NCI-H146 treated with DMSO at 0.1 percent for 48 hours (cell line): ENCODE measurements at regions not wholly inside any gene's neighbourhood (a gene's known extent, or its start where the extent isn't known, plus 50 kb on each side); places are given as distances from the start of the nearest gene placed in this dataset.
"Not testable (repeated sequence)": the region's sequence is repeated elsewhere in the genome, so short reads cannot be mapped to it uniquely, and the experiment has no call there.

Experiments
- DNase-seq: peaks from one replicate; lab custom pipeline; 2025; ENCODE audit not compliant: unreplicated experiment; lab: John Stamatoyannopoulos, UW

DNA sequence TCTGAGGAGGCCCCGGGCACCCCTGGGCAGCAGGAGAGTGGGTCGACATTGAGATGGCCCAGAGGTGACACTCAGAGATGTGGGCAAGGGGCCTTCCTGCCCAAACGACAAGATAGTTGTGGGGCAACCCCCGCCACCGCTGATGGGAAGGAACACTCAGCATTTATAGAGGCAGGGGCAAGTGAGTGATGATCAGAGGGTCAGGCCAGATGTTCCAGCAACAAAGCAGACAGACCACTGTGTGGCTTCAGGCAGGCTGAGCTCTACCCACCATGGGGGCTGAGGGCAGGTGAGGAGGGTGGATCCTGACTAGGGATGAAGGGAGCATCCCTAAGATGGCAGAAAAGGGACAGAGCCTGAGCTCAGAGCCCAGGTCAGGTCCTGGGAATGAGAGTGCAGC is 362.7 kb downstream of the PTPRU start:
- DNase-seq: no peak

DNA sequence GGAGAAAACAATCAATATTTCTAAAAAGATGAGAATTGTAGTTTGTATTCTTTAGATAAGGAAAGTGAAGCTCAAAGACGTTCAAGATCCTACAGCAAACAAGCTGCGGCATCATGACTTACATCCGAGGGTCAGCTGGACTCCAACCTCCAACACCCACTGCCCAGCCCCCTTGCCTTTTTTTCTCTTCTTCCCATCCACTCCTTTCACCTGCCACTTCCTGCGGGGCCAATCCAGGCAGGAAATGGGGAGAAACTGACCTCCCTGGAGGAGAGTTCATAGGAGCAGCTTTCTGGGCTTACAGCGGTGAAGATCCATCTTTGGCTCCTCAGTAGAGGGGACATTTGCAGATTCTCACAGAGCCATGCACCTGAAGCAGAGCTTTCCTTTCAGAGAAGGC is 361.5 kb downstream of the PTPRU start:
- no peak for DNase-seq

DNA sequence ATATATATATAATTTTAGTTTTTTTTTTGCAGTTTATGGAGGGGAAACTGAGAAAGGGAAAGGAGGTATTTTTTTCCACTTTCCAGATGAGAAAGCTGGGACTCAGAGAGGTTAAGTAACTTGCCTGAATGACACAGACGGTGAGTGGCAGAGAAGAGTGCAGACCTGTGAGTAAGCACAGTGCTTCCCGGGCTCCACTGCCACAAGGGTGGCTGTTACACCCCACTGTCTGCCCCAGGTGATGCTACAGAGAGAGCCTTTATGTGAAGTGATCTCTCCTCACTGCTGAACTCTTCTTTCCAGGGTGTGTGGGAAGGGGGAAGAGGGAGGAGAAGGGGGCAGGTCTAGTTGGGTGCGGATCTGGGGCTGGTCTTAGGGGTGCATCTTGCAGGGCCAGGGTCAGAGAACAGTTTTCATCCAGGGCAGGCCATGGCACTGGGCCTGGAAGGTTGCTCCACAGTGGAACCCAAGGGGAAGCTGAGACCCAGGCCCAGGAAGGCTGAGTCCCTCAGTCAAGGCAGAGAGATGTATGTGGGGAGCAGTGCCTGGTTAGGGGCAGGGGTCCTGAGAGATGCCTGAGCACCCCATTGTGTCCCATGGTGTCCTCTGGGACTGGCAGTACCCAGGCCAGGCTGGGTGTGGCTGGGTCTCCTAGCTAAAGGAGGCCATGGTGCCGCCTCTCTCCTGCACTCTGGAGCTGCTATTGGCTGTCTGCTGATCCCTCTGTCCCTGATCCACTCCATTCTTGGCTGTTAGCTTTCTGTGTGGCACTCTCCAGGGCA is 357.5 kb downstream of the PTPRU start:
- DNase-seq: no peak

DNA sequence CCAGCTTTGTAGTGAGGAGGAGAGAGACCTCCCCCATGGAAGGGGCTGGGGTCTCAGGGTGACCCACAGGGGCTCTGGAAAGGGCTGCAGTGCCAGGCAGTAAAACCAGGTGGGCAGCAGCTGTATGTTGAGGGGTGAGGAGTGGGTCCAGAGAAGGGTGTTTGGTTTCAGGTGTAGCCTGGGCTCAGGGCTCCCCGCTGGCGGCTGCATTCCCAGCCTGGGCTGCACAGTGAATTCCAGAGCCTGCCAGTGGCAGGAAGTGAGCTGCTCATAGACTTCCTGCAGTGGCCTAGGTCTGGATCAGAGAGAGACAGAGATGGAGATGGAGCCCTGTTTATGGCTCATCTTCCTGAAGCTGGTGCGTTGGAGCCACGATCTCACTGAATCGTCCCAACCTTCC is 356.4 kb downstream of the PTPRU start:
- DNase-seq: no peak

DNA sequence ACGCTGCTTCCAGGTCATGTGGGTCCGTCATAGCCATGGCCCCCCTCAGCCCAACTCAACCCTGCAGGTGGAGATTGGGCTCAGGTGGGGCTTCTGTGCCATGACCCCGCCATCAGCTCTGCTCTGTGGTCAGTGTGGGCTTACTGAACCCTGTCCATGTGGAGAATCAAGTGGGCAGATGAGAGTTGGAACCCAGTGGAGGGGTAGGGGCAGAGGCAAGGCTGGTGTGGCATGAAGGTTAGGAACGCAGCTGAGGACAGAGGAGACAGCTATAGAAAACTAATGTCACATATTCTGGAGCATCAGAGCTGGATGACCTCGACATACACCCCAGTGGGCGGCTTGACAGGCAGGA is 355.9 kb downstream of the PTPRU start:
- no peak for DNase-seq

DNA sequence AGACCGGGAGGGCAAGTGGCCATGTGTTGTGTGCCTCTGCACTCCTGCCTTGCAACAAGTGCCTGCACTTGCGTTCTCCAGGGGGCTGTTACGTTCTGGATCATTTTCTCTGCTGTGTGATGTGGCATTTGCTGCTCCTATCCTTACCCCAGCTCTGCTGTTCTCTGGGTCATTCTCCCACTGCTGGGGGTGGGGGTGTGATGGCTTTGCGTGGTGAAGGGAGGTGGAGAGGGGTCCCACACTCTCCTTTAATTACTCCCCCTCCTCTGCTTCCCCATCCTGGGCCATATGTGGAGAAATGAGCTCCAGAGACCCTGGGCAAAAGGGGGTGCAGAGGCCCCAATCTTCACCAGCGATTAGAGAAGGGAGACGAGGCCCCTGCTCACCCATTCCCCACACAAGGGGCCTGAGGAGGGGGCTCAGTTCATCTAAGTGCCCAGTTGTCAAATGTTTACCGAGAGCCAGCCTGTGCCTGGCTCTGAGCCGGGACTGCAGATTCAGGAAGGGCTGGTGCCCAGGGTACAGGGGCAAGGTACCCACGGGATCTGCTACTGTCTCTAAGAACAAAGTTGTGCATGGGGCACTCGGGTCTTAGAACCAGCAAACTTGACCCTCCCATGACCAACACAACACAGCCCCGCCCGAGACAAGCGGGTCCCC is 355.4 kb downstream of the PTPRU start:
- no peak for DNase-seq

DNA sequence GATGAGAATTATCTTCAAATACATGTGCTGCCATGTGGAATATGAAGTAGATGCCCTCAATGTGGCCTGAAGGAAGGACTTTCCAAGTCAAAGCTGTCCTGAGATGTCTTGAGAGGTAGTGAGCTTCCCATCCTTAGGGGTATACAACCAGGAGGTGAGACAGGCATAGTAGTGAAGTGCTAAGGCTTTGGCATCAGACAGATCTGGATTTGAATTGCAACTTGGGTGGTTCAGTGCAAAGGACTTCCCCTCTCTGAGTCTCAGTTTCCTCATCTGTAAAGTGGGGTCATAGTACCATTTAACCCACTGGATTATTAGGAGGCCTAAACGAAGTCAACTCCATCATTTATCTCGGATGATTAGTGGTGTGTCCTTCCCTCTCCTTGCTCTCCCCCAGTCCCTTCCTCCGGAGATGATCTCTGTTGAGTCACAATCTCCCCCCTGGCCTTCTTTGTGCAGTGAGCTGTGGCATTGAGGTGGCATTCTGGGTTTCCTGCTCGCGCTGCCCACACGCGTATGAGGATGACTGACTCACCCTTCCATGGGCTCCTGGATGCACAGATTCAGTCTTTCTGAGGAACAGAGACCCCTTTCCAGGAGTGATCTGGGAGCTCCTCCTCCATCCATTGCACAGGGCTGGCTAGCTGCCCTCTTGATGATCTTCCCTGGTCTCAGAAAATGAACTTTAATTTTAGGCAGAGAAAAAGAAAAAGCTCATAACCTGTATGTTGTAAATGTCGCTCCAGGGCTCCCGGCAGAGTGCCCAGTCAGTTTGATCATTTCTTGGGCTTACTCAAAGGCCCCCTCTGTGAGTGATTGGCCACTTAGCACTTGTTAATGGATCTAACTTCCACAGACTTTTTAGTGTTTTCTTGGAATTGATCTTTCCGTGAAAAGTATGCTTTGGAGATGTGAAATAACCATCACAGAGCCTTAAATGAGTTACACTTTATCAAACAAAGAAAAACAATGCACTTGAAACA is 354.6 kb downstream of the PTPRU start:
- DNase-seq: no peak

DNA sequence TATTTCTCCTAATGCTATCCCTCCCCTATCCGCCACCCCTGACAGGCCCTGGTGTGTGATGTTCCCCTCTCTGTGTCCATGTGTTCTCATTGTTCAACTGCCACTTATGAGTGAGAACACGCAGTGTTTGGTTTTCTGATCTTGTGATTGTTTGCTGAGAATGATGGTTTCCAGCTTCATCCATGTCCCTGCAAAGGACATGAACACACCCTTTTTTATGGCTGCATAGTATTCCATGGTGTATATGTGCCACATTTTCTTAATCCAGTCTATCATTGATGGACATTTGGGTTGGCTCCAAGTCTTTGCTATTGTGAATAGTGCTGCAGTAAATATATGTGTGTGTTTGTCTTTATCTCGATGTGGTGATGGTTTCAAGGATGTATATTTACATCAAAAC is 353.4 kb downstream of the PTPRU start:
- DNase-seq: not testable (repeated sequence)

DNA sequence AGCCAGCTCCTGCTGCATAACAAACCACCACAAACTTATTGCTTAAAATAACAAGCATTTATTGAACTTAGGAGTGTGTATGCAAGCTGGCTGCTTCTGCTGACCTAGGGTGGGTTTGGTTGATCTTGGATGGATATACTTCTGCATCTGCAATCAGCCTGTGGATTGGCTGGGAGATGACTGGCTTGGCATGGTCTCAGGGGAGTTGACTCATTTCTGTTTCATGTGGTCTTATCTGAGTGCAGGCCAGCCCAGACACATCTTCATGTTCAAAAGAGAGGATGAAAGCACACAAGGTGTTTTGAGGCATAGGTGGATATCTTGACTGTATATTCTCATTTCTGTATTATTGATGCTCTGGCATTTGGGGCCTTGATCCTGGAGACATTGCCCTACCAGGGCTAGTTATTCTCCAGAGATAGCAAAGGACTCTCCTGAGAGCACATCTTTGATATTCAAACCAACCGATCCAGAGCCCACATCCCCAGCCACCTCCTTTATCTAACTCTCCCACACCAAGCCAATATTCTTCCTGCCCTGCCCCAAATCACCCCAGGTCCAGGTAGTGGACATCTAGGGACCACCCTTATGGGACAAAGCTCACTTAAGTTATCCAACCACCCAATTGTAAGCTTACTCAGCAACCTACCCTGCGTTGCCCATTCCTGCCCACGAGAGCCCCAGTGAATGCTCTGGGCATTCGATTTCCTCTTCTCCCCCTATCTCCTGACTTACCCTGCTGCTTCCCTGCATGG is 350.8 kb downstream of the PTPRU start:
- DNase-seq: no peak

DNA sequence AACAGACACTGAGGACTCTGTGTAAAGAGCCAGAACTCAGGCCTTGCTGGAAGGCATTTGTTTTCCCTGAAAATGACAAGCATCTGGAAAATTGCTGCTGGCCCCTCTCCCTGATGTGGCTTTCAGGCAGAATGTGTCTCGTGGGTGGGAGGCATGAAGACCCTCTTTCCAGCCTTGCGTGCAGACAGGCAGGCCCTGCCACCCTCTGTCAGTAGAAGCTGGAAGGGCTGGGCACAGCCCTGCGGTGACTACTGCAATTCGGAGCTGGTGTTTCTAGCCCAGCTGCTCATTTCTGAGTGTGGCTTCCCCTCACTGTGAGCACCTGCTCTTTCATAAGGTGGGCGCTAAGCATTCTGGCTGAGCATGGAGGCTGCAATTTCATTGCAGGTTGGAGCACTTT is 349.9 kb downstream of the PTPRU start:
- DNase-seq: no peak

DNA sequence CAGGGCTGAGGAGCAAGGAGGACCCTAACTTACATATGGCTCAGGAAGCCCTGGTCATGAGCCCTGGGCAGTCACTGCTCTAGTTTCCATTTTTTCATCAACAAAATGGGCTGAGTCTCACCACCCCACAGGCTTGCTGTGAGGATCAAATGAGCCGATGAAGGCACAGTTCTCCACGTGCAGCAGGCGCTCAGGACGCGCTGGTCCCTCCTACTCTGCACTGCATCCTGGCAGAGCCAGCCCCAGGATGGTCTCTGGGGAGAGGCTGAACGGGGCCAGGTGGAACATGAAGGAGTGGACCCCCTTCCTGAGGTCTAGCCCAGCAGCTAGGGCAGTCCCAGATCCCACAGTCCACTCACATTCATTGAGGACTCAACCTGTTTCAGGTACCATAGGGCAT is 349.3 kb downstream of the PTPRU start:
- DNase-seq: no peak

DNA sequence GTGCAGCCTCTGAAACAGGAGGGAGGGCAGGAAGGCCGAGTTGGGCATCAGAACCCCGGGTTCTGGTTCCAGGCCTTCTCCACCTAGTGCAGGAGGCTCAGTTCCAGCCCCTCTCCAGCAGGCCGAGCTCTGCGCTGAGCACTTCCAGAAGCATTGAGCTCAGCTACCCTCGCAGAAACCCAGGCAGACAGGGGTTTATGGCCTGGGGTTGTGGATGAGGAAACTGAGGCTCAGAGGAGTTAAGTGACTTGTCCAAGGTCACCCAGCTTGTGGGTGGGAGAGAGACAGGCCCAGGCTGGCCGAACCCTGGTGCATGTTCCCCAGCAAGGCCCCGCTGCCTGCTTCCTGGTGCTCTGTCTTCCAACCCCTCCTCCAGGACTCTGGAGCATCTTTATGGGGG is 348.9 kb downstream of the PTPRU start:
- no peak for DNase-seq

DNA sequence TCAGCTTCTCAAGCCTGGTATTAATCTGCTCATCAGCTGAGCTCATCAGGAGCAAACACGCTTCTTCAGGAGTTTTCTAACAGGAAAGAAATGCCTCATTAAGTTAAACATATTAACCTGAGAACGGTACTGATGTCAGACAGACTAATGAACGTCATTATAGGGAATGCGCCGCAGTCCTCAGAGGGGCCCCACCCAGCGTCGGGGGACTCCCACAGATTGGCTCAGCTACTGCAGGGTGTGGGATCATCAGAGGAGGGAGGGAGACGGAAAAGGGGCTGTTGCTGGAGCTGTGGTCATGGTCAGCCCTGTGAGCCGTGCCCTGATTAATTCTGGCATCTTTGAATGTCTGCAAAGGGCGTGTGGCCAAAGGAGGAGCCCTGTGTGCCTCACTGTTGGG is 348.5 kb downstream of the PTPRU start:
- no peak for DNase-seq

DNA sequence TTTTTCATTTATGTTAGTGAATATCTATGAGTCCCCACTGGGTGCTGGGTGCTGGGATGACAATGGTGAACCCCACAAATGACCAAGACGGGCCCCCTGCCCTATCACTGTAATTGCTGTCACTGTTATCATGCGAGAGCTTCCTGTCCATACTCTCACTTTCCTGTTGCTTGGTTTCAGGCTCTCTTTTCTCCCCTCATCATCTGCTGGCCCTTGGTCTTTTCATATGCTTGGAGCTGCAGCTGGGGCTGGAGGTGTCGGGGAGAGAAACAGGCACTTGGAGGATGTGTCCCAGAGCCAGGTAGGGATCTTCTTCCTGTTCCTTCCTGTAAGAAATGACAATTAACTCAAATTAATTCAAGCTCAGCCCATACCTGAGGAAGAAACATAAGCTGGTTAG is 348.0 kb downstream of the PTPRU start:
- DNase-seq: no peak

DNA sequence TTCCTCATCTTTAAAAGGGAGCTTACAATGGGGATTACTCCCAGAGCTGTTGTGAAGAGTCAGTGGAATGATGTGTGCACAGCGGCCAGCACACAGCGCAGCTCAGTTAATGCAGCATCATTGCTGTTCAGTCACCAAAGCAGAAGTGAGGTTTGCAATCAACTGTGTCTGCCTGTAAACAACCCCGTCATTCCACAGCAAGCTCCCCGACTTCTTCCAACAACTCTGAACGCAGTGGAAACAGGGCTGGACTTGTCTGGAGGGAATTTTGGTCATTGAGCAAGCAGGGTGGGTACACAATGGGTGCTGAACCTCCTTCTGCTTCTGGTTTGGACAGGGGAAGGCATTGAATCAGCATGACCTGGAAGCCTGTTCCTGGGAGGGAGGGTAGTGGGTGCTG is 347.4 kb downstream of the PTPRU start:
- DNase-seq: no peak

DNA sequence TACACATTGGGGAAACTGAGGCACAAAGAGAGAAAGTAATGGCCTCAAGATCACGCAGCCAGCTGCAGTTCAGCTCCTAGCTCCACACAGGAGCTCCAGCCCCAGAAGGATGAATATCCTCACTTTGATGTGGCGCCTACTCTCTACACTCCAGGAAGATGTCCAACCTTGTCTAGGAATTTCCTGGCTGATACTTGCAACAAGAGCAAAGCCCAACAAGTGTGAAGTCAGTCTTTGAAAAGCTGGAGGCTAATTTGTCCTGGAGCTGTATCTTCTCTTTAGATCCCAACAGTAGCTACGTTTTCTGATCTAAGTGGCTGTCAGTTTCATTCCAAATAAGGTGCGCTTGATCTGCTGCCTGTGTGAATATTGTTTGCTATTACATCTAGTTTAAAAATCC is 344.9 kb downstream of the PTPRU start:
- DNase-seq: no peak

DNA sequence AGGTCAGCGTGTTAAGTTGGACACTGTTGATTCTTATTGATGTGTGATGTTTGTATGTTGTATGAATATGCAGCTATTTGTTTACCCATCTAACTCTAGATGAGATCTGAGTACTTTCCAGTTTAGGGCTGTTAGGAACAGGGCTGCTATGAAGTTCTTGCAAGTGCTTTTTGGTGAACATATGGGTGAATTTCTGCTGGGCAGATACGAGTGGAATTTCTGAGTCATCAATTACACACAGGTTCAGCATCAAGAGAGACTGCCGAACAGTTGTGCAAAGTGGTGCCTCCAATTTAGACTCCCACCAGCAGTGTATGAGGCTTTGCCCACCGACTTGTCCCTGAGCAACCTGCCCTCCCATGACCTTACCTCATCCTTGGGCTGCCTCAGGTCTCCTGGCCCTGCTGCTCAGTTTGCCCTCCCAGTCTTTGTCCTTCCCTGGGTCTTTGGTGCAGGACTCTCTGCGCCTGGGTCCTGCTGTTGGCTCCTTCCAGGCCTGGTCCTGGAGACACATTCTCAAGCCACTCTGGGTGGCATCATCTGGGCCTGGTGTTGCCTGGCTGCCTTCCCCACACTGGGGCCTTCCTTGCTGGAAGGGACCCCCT is 343.6 kb downstream of the PTPRU start:
- DNase-seq: no peak

DNA sequence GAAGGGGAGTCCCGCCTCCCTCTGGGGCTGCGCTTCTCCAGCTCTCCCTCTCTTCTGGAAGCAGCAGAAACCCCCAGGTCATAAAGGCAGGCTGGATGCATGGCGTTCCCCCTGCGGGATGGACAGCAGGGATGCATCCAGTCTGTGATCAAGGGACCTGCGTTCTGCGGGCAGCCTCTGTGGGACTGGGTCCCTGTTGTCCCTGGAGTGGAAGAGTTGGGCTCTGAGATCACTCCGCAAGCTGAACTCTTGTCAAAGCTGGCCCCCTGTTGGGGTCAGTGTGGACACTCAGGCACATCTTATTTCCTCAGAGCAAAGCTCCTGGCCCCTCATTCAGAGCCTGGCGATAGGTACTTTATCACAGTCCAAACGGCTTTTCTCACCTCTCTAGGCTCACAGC is 341.2 kb downstream of the PTPRU start:
- no peak for DNase-seq

DNA sequence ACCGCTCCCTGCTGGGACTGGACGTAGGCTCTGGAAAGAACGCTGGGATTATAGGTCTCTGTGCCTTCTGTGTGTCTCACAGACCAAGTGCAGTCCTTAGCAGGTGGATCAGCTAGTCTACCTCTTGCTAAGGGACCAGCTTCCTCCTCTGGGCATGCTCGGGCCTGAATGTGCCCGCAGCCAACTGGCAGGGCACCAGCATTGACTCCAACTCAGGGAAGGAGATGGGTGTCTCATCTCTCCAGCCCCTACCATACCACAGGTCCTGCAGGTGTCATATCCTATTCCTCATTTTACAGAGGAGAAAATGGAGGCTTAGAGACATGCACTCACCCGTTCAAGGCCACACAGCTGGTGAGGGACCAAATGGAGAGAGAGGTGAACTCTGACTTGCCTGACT is 340.2 kb downstream of the PTPRU start:
- DNase-seq: no peak

DNA sequence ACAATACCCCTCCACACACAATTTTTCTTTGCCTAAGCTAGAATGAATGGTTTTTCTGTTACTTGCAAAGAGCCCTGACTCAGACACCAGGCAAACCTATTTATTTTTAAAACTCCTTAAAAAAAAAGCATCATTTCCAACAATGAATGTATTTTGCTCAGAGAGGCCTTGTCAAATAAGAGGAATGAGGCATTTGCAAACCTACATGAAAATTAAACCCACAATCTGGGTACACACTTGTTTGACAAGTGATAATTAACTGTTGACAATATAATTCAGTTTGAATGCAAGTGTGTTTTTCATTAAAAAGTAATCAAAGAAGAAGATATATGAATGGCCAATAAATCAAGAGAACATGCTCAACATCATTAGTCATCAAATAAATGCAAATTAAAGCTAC is 339.5 kb downstream of the PTPRU start:
- no peak for DNase-seq

DNA sequence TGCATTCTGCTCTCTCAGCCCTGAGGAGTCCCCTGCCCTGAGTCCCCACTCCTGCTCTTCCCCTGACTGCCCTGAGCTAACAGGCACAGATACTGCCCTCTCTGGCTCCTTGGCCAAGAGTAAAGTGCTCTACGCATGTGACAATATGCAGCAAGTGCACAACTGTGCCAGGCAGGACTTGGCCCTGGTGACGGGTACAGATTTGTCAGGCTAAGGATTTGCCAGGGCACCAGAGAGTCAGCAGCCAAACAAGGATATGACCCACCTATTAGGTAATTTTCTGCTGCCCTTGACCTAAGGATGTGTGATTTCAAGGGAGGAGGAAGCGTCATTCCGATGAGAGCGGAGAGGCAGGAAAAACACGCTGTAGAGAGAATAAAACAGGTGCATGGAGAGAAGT is 339.0 kb downstream of the PTPRU start:
- DNase-seq: no peak
